22Rv1 (cell line): ENCODE measurements at regions not wholly inside any gene's neighbourhood (a gene's known extent, or its start where the extent isn't known, plus 50 kb on each side); places are given as distances from the start of the nearest gene placed in this dataset.

Experiments used
- CTCF ChIP-seq: fragments of 450-650 bp; IDR thresholded peaks from 2 replicates; pipeline ENCODE4 v1.5.1; 2017; ENCODE audit warnings: mild to moderate bottlenecking
- ZFX ChIP-seq: fragments of 450-650 bp; IDR thresholded peaks from 2 replicates; pipeline ENCODE4 v1.6.1; 2017; ENCODE audit warnings: antibody characterized with exemption, borderline replicate concordance

- TF ChIP-seq CTCF, result no peak
- TF ChIP-seq ZFX, result no peak
These were observed 93.7 kb upstream of the MAOA start for GRCh38 chrX:43562372-43562771.
